ENCODE measurements at regions not wholly inside any gene's neighbourhood (a gene's known extent, or its start where the extent isn't known, plus 50 kb on each side); places are given as distances from the start of the nearest gene placed in this dataset.
"Not testable (repeated sequence)": the region's sequence is repeated elsewhere in the genome, so short reads cannot be mapped to it uniquely, and the experiment has no call there.

DNA sequence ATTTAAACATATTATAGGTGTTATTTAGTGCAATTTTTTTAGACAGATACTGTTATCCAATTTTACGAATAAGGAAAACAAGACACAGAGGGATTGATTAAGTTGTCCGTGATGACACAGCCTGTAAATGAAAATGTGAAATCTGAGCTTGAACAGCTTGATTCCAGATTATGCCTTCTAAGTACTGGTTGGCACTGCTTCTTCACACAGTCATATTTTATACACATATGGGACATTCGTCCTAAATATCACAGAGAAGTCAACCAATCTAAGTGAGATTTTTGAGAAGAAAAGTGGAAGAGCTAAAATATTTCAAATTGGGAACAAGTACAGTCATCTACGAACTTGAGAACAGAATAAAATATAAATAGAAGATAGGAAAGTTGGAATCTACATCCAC is 756.3 kb downstream of the BCKDHB start:
- Histone ChIP-seq H3K9me3 (no peaks in the 10 kb centered on the region), H3K27me3 (ENCODE audit: insufficient read depth in 3 of 3, low read length in 2 of 3) (no peaks in the 10 kb centered on the region), H3K4me3 (no peak overlapping the region), H3K27ac (no peak overlapping the region), H3K36me3 (ENCODE audit: insufficient read depth in 1 of 2, low read depth in 1 of 2) (no peaks in the 10 kb centered on the region), H3K4me1 (no peaks in the 10 kb centered on the region)
- ATAC-seq (no peak), DNase-seq (no peak)
- intact Hi-C loops (cut with DNase I), result no loop called here
- 49 to 68% (median 57%) methylated on average over 4 of the region's 4 CpGs for WGBS, 3 donors
- TF ChIP-seq, protein P1, sequence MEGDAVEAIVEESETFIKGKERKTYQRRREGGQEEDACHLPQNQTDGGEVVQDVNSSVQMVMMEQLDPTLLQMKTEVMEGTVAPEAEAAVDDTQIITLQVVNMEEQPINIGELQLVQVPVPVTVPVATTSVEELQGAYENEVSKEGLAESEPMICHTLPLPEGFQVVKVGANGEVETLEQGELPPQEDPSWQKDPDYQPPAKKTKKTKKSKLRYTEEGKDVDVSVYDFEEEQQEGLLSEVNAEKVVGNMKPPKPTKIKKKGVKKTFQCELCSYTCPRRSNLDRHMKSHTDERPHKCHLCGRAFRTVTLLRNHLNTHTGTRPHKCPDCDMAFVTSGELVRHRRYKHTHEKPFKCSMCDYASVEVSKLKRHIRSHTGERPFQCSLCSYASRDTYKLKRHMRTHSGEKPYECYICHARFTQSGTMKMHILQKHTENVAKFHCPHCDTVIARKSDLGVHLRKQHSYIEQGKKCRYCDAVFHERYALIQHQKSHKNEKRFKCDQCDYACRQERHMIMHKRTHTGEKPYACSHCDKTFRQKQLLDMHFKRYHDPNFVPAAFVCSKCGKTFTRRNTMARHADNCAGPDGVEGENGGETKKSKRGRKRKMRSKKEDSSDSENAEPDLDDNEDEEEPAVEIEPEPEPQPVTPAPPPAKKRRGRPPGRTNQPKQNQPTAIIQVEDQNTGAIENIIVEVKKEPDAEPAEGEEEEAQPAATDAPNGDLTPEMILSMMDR (IDR thresholded peaks at IDR 0.05), result no peak

DNA sequence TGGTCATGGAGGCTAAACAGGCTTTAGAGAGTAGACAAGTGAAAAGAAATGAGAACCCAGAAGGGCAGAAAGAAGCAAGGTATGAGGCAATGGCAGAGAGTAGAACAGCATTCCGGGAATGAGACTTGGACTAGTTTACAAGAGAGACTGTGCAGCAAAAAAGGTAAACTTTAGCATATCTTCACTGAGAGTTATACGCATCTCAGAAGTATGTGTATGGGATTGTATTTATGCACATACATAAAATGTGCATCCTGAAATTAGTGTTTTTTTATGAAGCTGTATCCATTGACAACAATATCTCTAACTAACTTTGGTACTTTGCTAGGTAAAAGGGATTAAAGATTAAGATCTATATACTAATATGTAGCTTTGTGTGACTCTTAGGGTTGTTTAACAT is 753.6 kb downstream of the BCKDHB start:
- no peak overlapping the region for H3K27ac ChIP-seq
- DNase-seq (no peak), ATAC-seq (no peak)
- WGBS, 3 donors, result 90 to 94% (median 90%) methylated on average over 2 of the region's 2 CpGs
- no peaks in the 10 kb centered on the region for H3K27me3 ChIP-seq (ENCODE audit: insufficient read depth in 3 of 3, low read length in 2 of 3)
- H3K4me3 ChIP-seq, result no peak overlapping the region
- H3K9me3 ChIP-seq, result no peaks in the 10 kb centered on the region
- H3K4me1 ChIP-seq, result no peaks in the 10 kb centered on the region
- intact Hi-C loops (cut with DNase I), result no loop called here
- no peaks in the 10 kb centered on the region for H3K36me3 ChIP-seq (ENCODE audit: insufficient read depth in 1 of 2, low read depth in 1 of 2)
- TF ChIP-seq, protein P1 (IDR thresholded peaks at IDR 0.05), result no peak

- intact Hi-C loops (cut with DNase I), result loop anchor here in 1 of 2 donors (5.0 kb wide), 1 partner anchor 1174 kb away; no protein-coding TSS in a partner anchor
- not testable (repeated sequence) for H3K4me3 ChIP-seq; ATAC-seq; H3K4me1 ChIP-seq; DNase-seq; H3K27ac ChIP-seq; H3K36me3 ChIP-seq (ENCODE audit: insufficient read depth in 1 of 2, low read depth in 1 of 2); H3K27me3 ChIP-seq (ENCODE audit: insufficient read depth in 3 of 3, low read length in 2 of 3)
- peaks cover 12% of the 10 kb centered on the region for H3K9me3 ChIP-seq
- WGBS, 3 donors, result 92 to 97% (median 94%) methylated on average over 11 to 12 of the region's 12 CpGs
Measured at GRCh38 chr6:80847973-80848372, 741.5 kb downstream of the BCKDHB start.

- Histone ChIP-seq H3K27ac (no peak overlapping the region), H3K36me3 (ENCODE audit: insufficient read depth in 1 of 2, low read depth in 1 of 2) (no peaks in the 10 kb centered on the region), H3K4me3 (no peak overlapping the region), H3K4me1 (no peaks in the 10 kb centered on the region), H3K27me3 (ENCODE audit: insufficient read depth in 3 of 3, low read length in 2 of 3) (no peaks in the 10 kb centered on the region), H3K9me3 (no peaks in the 10 kb centered on the region)
- ATAC-seq, result no peak
- no peak for DNase-seq
- intact Hi-C loops (cut with DNase I), result no loop called here
- 92 to 95% (median 92%) methylated on average over 3 of the region's 3 CpGs for WGBS, 3 donors
- TF ChIP-seq, protein P1 (IDR thresholded peaks at IDR 0.05), result no peak
Measured at GRCh38 chr6:80832337-80832736, 725.9 kb downstream of the BCKDHB start.

DNA sequence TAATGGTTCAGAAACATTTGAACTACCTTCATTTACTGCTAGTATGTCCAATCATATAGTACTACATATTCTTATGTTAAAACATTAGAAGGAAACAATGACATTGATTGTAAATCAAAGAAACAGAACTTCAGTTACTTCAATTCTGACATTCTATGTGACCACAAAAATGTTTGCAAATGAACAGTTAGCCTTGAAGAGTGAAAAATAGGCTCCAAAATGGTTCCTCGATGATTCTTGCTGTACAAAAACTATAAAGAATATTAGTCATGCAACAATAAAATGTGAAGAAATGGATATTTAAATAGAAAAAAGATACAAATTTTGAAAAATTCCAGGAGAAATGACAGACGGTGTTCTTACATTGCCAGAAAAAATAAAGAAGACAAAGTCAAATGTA is 686.9 kb downstream of the BCKDHB start:
- no peaks in the 10 kb centered on the region for H3K36me3 ChIP-seq (ENCODE audit: insufficient read depth in 1 of 2, low read depth in 1 of 2)
- intact Hi-C loops (cut with DNase I), result no loop called here
- H3K4me3 ChIP-seq, result no peak overlapping the region
- no peaks in the 10 kb centered on the region for H3K27me3 ChIP-seq (ENCODE audit: insufficient read depth in 3 of 3, low read length in 2 of 3)
- DNase-seq (no peak), ATAC-seq (no peak)
- TF ChIP-seq, protein P1 (IDR thresholded peaks at IDR 0.05), result no peak
- H3K4me1 ChIP-seq, result no peaks in the 10 kb centered on the region
- H3K27ac ChIP-seq, result no peak overlapping the region
- H3K9me3 ChIP-seq, result no peaks in the 10 kb centered on the region
- 44 to 71% (median 63%) methylated on average over 2 of the region's 2 CpGs for WGBS, 3 donors

Measured in psoas muscle (tissue), 7 donors.